IPS-20b (cell line): ENCODE measurements at regions not wholly inside any gene's neighbourhood (a gene's known extent, or its start where the extent isn't known, plus 50 kb on each side); places are given as distances from the start of the nearest gene placed in this dataset.

ENCODE experiments used
- H3K27ac ChIP-seq: one replicate; pipeline ENCODE4 v1.5.1; 2013; ENCODE audit warnings: low read length
- H3K27me3 ChIP-seq: 2 replicates; pipeline ENCODE4 v1.6.1; 2013; ENCODE audit warnings: mild to moderate bottlenecking, low read length, inconsistent platforms; ENCODE audit not compliant: insufficient read depth
- H3K36me3 ChIP-seq: 2 replicates; pipeline ENCODE4 v1.6.1; 2013; ENCODE audit warnings: low read depth, mild to moderate bottlenecking, inconsistent platforms, low read length, moderate library complexity; ENCODE audit not compliant: insufficient read depth
- H3K4me1 ChIP-seq: 2 replicates; pipeline ENCODE4 v1.6.1; 2013; ENCODE audit warnings: mild to moderate bottlenecking, control low read depth, inconsistent platforms, low read length, moderate library complexity; ENCODE audit not compliant: insufficient read depth
- H3K4me3 ChIP-seq: 2 replicates; pipeline ENCODE4 v1.5.1; 2013; ENCODE audit warnings: mild to moderate bottlenecking, low read length, inconsistent platforms
- H3K9ac ChIP-seq: 2 replicates; pipeline ENCODE4 v1.6.1; 2013; ENCODE audit warnings: low read depth, mild to moderate bottlenecking, inconsistent platforms, low read length, moderate library complexity
- H3K9me3 ChIP-seq: 2 replicates; pipeline ENCODE4 v1.6.1; 2013; ENCODE audit warnings: mild to moderate bottlenecking, low read depth, low read length, inconsistent platforms; ENCODE audit not compliant: insufficient read depth

GRCh38 chr2:15871239-15871783, 69.0 kb upstream of the MYCN start:
- no peaks in the 10 kb centered on the region for H3K27me3 ChIP-seq
- H3K9me3 ChIP-seq = peaks cover 3% of the 10 kb centered on the region; the same call in 1 of the 2 replicates
- no peaks in the 10 kb centered on the region for H3K4me1 ChIP-seq
- H3K36me3 ChIP-seq = no peaks in the 10 kb centered on the region
- no peak overlapping the region for H3K27ac ChIP-seq
- no peak overlapping the region for H3K4me3 ChIP-seq
- H3K9ac ChIP-seq = no peak overlapping the region

GRCh38 chr2:15872854-15873253, 67.5 kb upstream of the MYCN start:
- Histone ChIP-seq H3K27me3 (no peaks in the 10 kb centered on the region), H3K4me3 (no peak overlapping the region), H3K9ac (no peak overlapping the region), H3K27ac (no peak overlapping the region), H3K36me3 (no peaks in the 10 kb centered on the region), H3K4me1 (no peaks in the 10 kb centered on the region), H3K9me3 (no peaks in the 10 kb centered on the region)

DNA sequence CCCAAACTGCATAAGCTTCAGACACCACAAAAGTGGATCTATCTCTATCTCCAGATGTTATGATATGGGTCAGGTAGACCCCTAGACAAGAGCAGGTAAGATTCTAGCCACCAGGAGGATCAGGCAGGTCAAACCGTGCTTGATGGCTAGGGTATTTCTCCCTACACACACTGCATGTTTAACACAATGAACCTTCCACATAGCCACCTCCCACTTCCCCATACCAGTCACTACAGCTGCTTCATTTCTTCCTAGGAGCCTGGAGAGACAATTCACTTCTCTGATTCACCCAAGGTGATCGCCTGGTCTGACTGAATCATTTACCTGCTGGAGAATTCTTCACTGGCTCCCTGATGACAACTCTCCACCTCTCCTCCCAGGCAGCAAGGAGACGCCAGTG, 66.0 kb upstream of the MYCN start:
- Histone ChIP-seq H3K36me3 (no peaks in the 10 kb centered on the region), H3K27me3 (no peaks in the 10 kb centered on the region), H3K9ac (no peak overlapping the region), H3K4me1 (no peaks in the 10 kb centered on the region), H3K27ac (no peak overlapping the region), H3K9me3 (no peaks in the 10 kb centered on the region), H3K4me3 (no peak overlapping the region)

GRCh38 chr2:15874854-15875804, 65.2 kb upstream of the MYCN start:
- Histone ChIP-seq H3K36me3 (no peaks in the 10 kb centered on the region), H3K9me3 (no peaks in the 10 kb centered on the region), H3K4me1 (no peaks in the 10 kb centered on the region), H3K27ac (no peak overlapping the region), H3K4me3 (no peak overlapping the region), H3K27me3 (no peaks in the 10 kb centered on the region), H3K9ac (no peak overlapping the region)

- Histone ChIP-seq H3K9ac (no peak overlapping the region), H3K27me3 (no peaks in the 10 kb centered on the region), H3K9me3 (no peaks in the 10 kb centered on the region), H3K4me1 (no peaks in the 10 kb centered on the region), H3K36me3 (no peaks in the 10 kb centered on the region), H3K27ac (no peak overlapping the region), H3K4me3 (no peak overlapping the region)
These were observed 64.2 kb upstream of the MYCN start for GRCh38 chr2:15875969-15876705.

GRCh38 chr2:15880226-15881119, 59.9 kb upstream of the MYCN start:
- Histone ChIP-seq H3K36me3 (no peaks in the 10 kb centered on the region), H3K9me3 (no peaks in the 10 kb centered on the region), H3K27me3 (no peaks in the 10 kb centered on the region), H3K4me3 (no peak overlapping the region), H3K4me1 (no peaks in the 10 kb centered on the region; the same call in 1 of the 2 replicates), H3K9ac (no peak overlapping the region), H3K27ac (no peak overlapping the region)

GRCh38 chr2:15881120-15881433, 59.3 kb upstream of the MYCN start:
- H3K9ac ChIP-seq = no peak overlapping the region
- no peaks in the 10 kb centered on the region for H3K9me3 ChIP-seq
- H3K27me3 ChIP-seq = no peaks in the 10 kb centered on the region
- H3K36me3 ChIP-seq = no peaks in the 10 kb centered on the region
- H3K4me3 ChIP-seq = no peak overlapping the region
- no peaks in the 10 kb centered on the region; the same call in 1 of the 2 replicates for H3K4me1 ChIP-seq
- no peak overlapping the region for H3K27ac ChIP-seq

GRCh38 chr2:15881676-15882075, 58.7 kb upstream of the MYCN start:
- Histone ChIP-seq H3K4me3 (no peak overlapping the region), H3K4me1 (no peaks in the 10 kb centered on the region; the same call in 1 of the 2 replicates), H3K9ac (no peak overlapping the region), H3K9me3 (no peaks in the 10 kb centered on the region), H3K27me3 (no peaks in the 10 kb centered on the region), H3K27ac (no peak overlapping the region), H3K36me3 (no peaks in the 10 kb centered on the region)

GRCh38 chr2:15882761-15883497, 57.4 kb upstream of the MYCN start:
- H3K36me3 ChIP-seq = no peaks in the 10 kb centered on the region
- H3K4me1 ChIP-seq = no peaks in the 10 kb centered on the region; the same call in 1 of the 2 replicates
- no peaks in the 10 kb centered on the region for H3K27me3 ChIP-seq
- H3K4me3 ChIP-seq = no peak overlapping the region
- H3K27ac ChIP-seq = no peak overlapping the region
- no peak overlapping the region for H3K9ac ChIP-seq
- H3K9me3 ChIP-seq = no peaks in the 10 kb centered on the region

DNA sequence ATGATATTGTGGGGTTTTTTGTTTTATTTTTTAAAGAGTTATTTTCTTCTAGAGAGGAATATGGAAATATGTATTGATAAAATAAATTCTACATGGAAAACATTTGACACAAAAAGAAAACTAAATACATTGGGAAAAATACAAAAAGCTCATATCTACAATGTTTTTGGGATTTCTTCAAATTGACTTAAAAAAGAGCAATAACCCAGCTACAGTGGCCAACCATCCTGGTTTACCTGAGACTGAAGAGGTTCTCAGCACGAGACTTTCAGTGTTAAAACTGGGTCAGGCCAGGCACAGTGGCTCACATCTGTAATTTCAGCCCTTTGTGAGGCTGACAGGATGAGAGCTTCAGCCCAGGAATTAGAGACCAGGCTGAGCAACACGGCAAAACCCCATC, 56.7 kb upstream of the MYCN start:
- Histone ChIP-seq H3K4me1 (no peaks in the 10 kb centered on the region; the same call in 1 of the 2 replicates), H3K27ac (no peak overlapping the region), H3K9me3 (no peaks in the 10 kb centered on the region), H3K4me3 (no peak overlapping the region), H3K27me3 (no peaks in the 10 kb centered on the region), H3K36me3 (no peaks in the 10 kb centered on the region), H3K9ac (no peak overlapping the region)
